H9 (cell line): ENCODE measurements at regions not wholly inside any gene's neighbourhood (a gene's known extent, or its start where the extent isn't known, plus 50 kb on each side); places are given as distances from the start of the nearest gene placed in this dataset.

Source experiments
- DNase-seq: peaks from one replicate; pipeline ENCODE4 v3.0.0-alpha.2; 2017
- H2AFZ ChIP-seq: one replicate; pipeline ENCODE4 v1.6.1; 2013; ENCODE audit warnings: mild to moderate bottlenecking, low read length, control low read depth, moderate library complexity
- H2AK5ac ChIP-seq: 2 replicates; pipeline ENCODE4 v1.6.1; 2013; ENCODE audit warnings: low read length, control low read depth, mixed read lengths; ENCODE audit not compliant: insufficient read length
- H2BK120ac ChIP-seq: one replicate; pipeline ENCODE4 v1.6.1; 2013; ENCODE audit warnings: low read depth, mild to moderate bottlenecking, low read length, control low read depth, inconsistent platforms; ENCODE audit not compliant: poor library complexity, severe bottlenecking
- H2BK12ac ChIP-seq: 2 replicates; pipeline ENCODE4 v1.6.1; 2013; ENCODE audit warnings: low read length, control low read depth, mixed read lengths, low read depth; ENCODE audit not compliant: insufficient read length
- H2BK15ac ChIP-seq: 2 replicates; pipeline ENCODE4 v1.6.1; 2013; ENCODE audit warnings: low read depth, low read length, control low read depth
- H2BK20ac ChIP-seq: one replicate; pipeline ENCODE4 v1.6.1; 2013; ENCODE audit warnings: low read depth, mild to moderate bottlenecking, low read length, control low read depth, inconsistent platforms; ENCODE audit not compliant: poor library complexity, severe bottlenecking
- H2BK5ac ChIP-seq: 2 replicates; pipeline ENCODE4 v1.6.1; 2013; ENCODE audit warnings: low read length, control low read depth, mixed read lengths; ENCODE audit not compliant: insufficient read length
- H3K14ac ChIP-seq: 2 replicates; pipeline ENCODE4 v1.6.1; 2013; ENCODE audit warnings: low read length, control low read depth; ENCODE audit not compliant: insufficient read depth
- H3K18ac ChIP-seq: 2 replicates; pipeline ENCODE4 v1.6.1; 2013; ENCODE audit warnings: low read depth, mild to moderate bottlenecking, mixed read lengths, low read length, control low read depth; ENCODE audit not compliant: insufficient read length
- H3K23ac ChIP-seq: 2 replicates; pipeline ENCODE4 v1.6.1; 2013; ENCODE audit warnings: low read length, control low read depth, mixed read lengths, low read depth; ENCODE audit not compliant: insufficient read length
- H3K23me2 ChIP-seq: 2 replicates; pipeline ENCODE4 v1.6.1; 2013; ENCODE audit warnings: low read depth, mild to moderate bottlenecking, mixed read lengths, low read length, control low read depth; ENCODE audit not compliant: insufficient read length, poor library complexity, severe bottlenecking
- H3K27ac ChIP-seq: 2 replicates; pipeline ENCODE4 v1.5.1; 2013; ENCODE audit warnings: low read length, control low read depth, mixed read lengths, low read depth; ENCODE audit not compliant: insufficient read length
- H3K27me3 ChIP-seq: 2 replicates; pipeline ENCODE4 v1.6.1; 2013; ENCODE audit warnings: low read length, control low read depth, inconsistent platforms; ENCODE audit not compliant: insufficient read depth
- H3K4ac ChIP-seq: 2 replicates; pipeline ENCODE4 v1.6.1; 2013; ENCODE audit warnings: low read depth, mild to moderate bottlenecking, control low read depth, inconsistent platforms, low read length, moderate library complexity
- H3K4me1 ChIP-seq: 2 replicates; pipeline ENCODE4 v1.6.1; 2013; ENCODE audit warnings: low read length, control low read depth, inconsistent platforms; ENCODE audit not compliant: insufficient read depth
- H3K4me2 ChIP-seq: 2 replicates; pipeline ENCODE4 v1.6.1; 2013; ENCODE audit warnings: low read length, control low read depth, mixed read lengths; ENCODE audit not compliant: insufficient read length, insufficient read depth
- H3K56ac ChIP-seq: 2 replicates; pipeline ENCODE4 v1.6.1; 2013; ENCODE audit warnings: low read depth, mild to moderate bottlenecking, mixed read lengths, low read length, control low read depth; ENCODE audit not compliant: insufficient read length
- H3K79me1 ChIP-seq: 2 replicates; pipeline ENCODE4 v1.6.1; 2013; ENCODE audit warnings: low read depth, mild to moderate bottlenecking, moderate library complexity, low read length, control low read depth, inconsistent platforms; ENCODE audit not compliant: insufficient read depth, poor library complexity, severe bottlenecking
- H3K79me2 ChIP-seq: 2 replicates; pipeline ENCODE4 v1.6.1; 2013; ENCODE audit warnings: low read length, control low read depth, inconsistent platforms; ENCODE audit not compliant: insufficient read depth
- H3K9ac ChIP-seq: 2 replicates; pipeline ENCODE4 v1.6.1; 2013; ENCODE audit warnings: low read length, control low read depth, mixed read lengths; ENCODE audit not compliant: insufficient read length; ENCODE audit errors: extremely low read depth
- H3K9me3 ChIP-seq: one replicate; pipeline ENCODE4 v1.6.1; 2013; ENCODE audit warnings: low read depth, low read length, inconsistent platforms; ENCODE audit not compliant: control insufficient read depth
- H3T11ph ChIP-seq: one replicate; pipeline ENCODE4 v1.6.1; 2013; ENCODE audit warnings: mild to moderate bottlenecking, low read length, control low read depth, inconsistent platforms
- H4K20me1 ChIP-seq: one replicate; pipeline ENCODE4 v1.6.1; 2013; ENCODE audit not compliant: control insufficient read depth, insufficient read length, insufficient read depth
- H4K5ac ChIP-seq: 2 replicates; pipeline ENCODE4 v1.6.1; 2013; ENCODE audit warnings: low read depth, mild to moderate bottlenecking, mixed read lengths, low read length, control low read depth; ENCODE audit not compliant: insufficient read length
- H4K8ac ChIP-seq: replicated peaks from 2 replicates; pipeline ENCODE4 v1.6.1; 2013; ENCODE audit warnings: low read length, control low read depth, mixed read lengths, low read depth; ENCODE audit not compliant: insufficient read length
- H4K91ac ChIP-seq: 2 replicates; pipeline ENCODE4 v1.6.1; 2013; ENCODE audit warnings: low read depth, mild to moderate bottlenecking, moderate library complexity, mixed read lengths, low read length, control low read depth; ENCODE audit not compliant: insufficient read length
- H3K27ac Mint-ChIP-seq, 3 experiments: 2 replicates in 2 of 3; 3 replicates in 1 of 3; pipeline ENCODE4 v1.8.0; 2020 to 2021; ENCODE audit warnings: mixed read lengths in 3 of 3, mild to moderate bottlenecking in 1 of 3, moderate library complexity in 1 of 3
- H3K27me3 Mint-ChIP-seq: 2 replicates; pipeline ENCODE4 v1.8.0; 2021; ENCODE audit warnings: low read depth, mild to moderate bottlenecking, moderate library complexity, mixed read lengths
- H3K36me3 Mint-ChIP-seq, 3 experiments: 2 replicates in 2 of 3; 3 replicates in 1 of 3; pipeline ENCODE4 v1.8.0; 2020 to 2021; ENCODE audit warnings: low read depth in 3 of 3, mixed read lengths in 3 of 3; ENCODE audit not compliant: insufficient read depth in 1 of 3
- H3K4me1 Mint-ChIP-seq, 2 experiments: 2 replicates each; pipeline ENCODE4 v1.8.0; 2020; ENCODE audit warnings: mixed read lengths in 2 of 2
- H3K4me3 Mint-ChIP-seq, 2 experiments: 2 replicates in 1 of 2; 3 replicates in 1 of 2; pipeline ENCODE4 v1.8.0; 2020 to 2021; ENCODE audit warnings: mild to moderate bottlenecking in 2 of 2, mixed read lengths in 2 of 2, moderate library complexity in 1 of 2
- H3K9me3 Mint-ChIP-seq, 2 experiments: 2 replicates in 1 of 2; 3 replicates in 1 of 2; pipeline ENCODE4 v1.8.0; 2020; ENCODE audit warnings: mild to moderate bottlenecking in 2 of 2, mixed read lengths in 2 of 2, moderate library complexity in 1 of 2
- WGBS: extraction: QIAGEN DNeasy Blood & Tissue Kit; methylation state at CpG from one replicate; pipeline ENCODE4 v1.1.7; 2013; ENCODE audit warnings: missing lambda C conversion rate, low lambda C conversion rate, mixed read lengths; ENCODE audit not compliant: insufficient read length; ENCODE audit errors: extremely low coverage; 5-methylcytosine and 5-hydroxymethylcytosine counted together
- TF ChIP-seq, protein P1 (sequence below): fragments of 200-600 bp; sonication (generic); conservative IDR thresholded peaks from 3 replicates; pipeline ENCODE4 v1.8.0; 2021; ENCODE audit warnings: antibody characterized with exemption, mild to moderate bottlenecking

DNA sequence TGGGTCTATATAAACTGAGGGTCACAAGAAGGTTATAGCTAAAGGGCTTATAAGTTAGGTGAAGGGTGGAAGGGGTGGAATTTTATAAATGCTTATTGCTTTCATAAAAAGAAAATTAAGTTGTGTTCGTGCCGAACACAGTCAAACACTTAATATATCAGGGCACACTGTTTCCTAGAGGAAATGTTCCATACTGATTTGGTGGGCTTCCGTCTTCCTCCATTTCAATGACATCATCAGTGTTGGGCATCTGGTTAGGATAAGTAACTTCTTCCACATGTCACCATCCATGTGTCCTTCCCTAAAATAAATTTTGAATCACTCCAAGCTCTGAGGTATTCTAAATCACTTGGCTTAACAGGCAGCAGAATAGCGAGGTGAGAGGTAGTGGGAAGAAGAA lies 466.4 kb downstream of the MED13L start:
- no peak overlapping the region for H3T11ph ChIP-seq
- H3K14ac ChIP-seq, result no peak overlapping the region
- H3K4me1 Mint-ChIP-seq, result no peaks in the 10 kb centered on the region

More for the DNA sequence above, 466.4 kb downstream of the MED13L start:
- H3K23me2 ChIP-seq, result no peaks in the 10 kb centered on the region
- H3K9me3 ChIP-seq, result no peaks in the 10 kb centered on the region
- H4K8ac ChIP-seq, result no peak overlapping the region
- Mint-ChIP-seq H3K27me3 (peaks cover 15% of the 10 kb centered on the region), H3K4me3 (no peak overlapping the region), H3K27ac (no peak overlapping the region), H3K9me3 (peaks cover 0 to 5% of the 10 kb centered on the region in 2 experiments; a peak in 2 of 5 replicates), H3K36me3 (no peaks in the 10 kb centered on the region; a peak in 1 of 7 replicates)
- H3K4ac ChIP-seq, result no peak overlapping the region
- no peak for DNase-seq
- no peak overlapping the region for H2BK20ac ChIP-seq
- no peak overlapping the region for H3K23ac ChIP-seq
- H3K4me2 ChIP-seq, result no peak overlapping the region
- H4K91ac ChIP-seq, result no peak overlapping the region
- H2AK5ac ChIP-seq, result no peak overlapping the region
- no peak overlapping the region for H4K5ac ChIP-seq
- no peaks in the 10 kb centered on the region for H3K4me1 ChIP-seq
- no peak overlapping the region for H2BK15ac ChIP-seq
- TF ChIP-seq, protein P1, sequence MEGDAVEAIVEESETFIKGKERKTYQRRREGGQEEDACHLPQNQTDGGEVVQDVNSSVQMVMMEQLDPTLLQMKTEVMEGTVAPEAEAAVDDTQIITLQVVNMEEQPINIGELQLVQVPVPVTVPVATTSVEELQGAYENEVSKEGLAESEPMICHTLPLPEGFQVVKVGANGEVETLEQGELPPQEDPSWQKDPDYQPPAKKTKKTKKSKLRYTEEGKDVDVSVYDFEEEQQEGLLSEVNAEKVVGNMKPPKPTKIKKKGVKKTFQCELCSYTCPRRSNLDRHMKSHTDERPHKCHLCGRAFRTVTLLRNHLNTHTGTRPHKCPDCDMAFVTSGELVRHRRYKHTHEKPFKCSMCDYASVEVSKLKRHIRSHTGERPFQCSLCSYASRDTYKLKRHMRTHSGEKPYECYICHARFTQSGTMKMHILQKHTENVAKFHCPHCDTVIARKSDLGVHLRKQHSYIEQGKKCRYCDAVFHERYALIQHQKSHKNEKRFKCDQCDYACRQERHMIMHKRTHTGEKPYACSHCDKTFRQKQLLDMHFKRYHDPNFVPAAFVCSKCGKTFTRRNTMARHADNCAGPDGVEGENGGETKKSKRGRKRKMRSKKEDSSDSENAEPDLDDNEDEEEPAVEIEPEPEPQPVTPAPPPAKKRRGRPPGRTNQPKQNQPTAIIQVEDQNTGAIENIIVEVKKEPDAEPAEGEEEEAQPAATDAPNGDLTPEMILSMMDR, result no peak
- no peak overlapping the region for H3K18ac ChIP-seq
- no peaks in the 10 kb centered on the region for H4K20me1 ChIP-seq
- H3K79me1 ChIP-seq, result no peaks in the 10 kb centered on the region
- H3K27me3 ChIP-seq, result no peaks in the 10 kb centered on the region
- no peak overlapping the region for H2AFZ ChIP-seq
- no peak overlapping the region for H3K27ac ChIP-seq
- no peak overlapping the region for H3K56ac ChIP-seq
- H2BK12ac ChIP-seq, result no peak overlapping the region
- H3K9ac ChIP-seq, result no peak overlapping the region
- H2BK5ac ChIP-seq, result no peak overlapping the region
- H2BK120ac ChIP-seq, result no peak overlapping the region
- no CpG with 5 or more reads among the region's 4 CpGs for WGBS
- H3K79me2 ChIP-seq, result no peaks in the 10 kb centered on the region
